SJCRH30 (cell line): ENCODE measurements at regions not wholly inside any gene's neighbourhood (a gene's known extent, or its start where the extent isn't known, plus 50 kb on each side); places are given as distances from the start of the nearest gene placed in this dataset.

Source experiments
- DNase-seq, 2 experiments: peaks; one replicate each; pipeline ENCODE4 v3.0.0-alpha.2; 2015 to 2020
- H3K27ac ChIP-seq: fragments of 250-450 bp; sonication (Bioruptor Pico); 2 replicates; pipeline ENCODE4 v1.5.1; 2020; ENCODE audit warnings: mild to moderate bottlenecking, moderate library complexity
- H3K27me3 ChIP-seq: fragments of 250-450 bp; sonication (Bioruptor Pico); 2 replicates; pipeline ENCODE4 v1.5.1; 2020; ENCODE audit warnings: mild to moderate bottlenecking, moderate library complexity
- H3K36me3 ChIP-seq: fragments of 250-450 bp; sonication (Bioruptor Pico); 2 replicates; pipeline ENCODE4 v1.5.1; 2020; ENCODE audit warnings: mild to moderate bottlenecking, moderate library complexity
- H3K4me1 ChIP-seq: fragments of 250-450 bp; sonication (Bioruptor Pico); 2 replicates; pipeline ENCODE4 v1.5.1; 2020; ENCODE audit warnings: mild to moderate bottlenecking, moderate library complexity
- H3K4me3 ChIP-seq: fragments of 250-450 bp; sonication (Bioruptor Pico); 2 replicates; pipeline ENCODE4 v1.5.1; 2020; ENCODE audit warnings: mild to moderate bottlenecking, moderate library complexity
- H3K9me3 ChIP-seq: fragments of 250-450 bp; sonication (Bioruptor Pico); replicated peaks from 2 replicates; pipeline ENCODE4 v1.5.1; 2020; ENCODE audit warnings: mild to moderate bottlenecking, moderate library complexity

DNA sequence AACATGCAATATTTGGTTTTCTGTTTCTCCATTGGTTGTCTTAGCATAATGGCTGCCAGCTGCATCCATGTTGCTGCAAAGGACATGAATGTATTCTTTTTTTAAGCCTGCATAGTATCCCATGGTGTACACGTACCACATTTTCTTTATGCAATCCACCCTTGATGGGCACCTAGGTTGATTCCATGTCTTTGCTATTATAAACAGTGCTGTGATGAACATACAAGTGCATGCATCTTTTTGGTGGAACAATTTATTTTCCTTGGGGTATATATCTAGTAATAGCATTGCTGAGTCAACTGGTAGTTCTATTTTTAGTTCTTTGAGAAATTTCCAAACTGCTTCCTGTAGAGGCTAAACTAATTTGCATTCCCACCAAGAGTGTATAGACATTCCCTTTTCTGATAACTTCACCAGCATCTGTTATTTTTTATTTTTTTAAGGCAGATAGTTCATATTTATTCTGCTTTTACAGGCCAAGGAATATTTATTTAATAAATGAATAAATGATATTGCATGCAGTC lies 62.4 kb upstream of the NPHP3 start:
- no peak overlapping the region for H3K4me3 ChIP-seq
- H3K27me3 ChIP-seq = no peaks in the 10 kb centered on the region
- DNase-seq = no peak
- H3K36me3 ChIP-seq = no peaks in the 10 kb centered on the region
- H3K9me3 ChIP-seq = no peaks in the 10 kb centered on the region
- peaks cover 53% of the 10 kb centered on the region for H3K4me1 ChIP-seq
- H3K27ac ChIP-seq = peak overlapping the region; percentile 34

DNA sequence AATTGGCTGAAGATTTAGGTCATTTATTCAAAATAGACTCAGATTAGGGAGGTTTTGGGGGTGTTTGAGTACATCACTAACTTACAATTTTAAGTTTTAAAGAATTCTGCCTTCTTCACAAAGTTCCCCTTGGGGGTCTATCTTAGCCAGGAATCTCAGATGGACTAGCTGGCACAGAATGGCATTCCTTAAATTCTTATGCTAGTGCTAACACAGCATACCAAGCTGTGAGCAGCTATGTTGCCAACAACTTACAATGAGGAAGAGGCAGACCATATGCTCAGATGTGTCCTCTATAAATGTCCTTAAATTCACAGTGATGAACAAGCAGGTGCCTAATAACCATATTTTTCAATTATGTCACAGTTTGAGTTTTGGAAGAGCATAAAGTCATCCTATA lies 60.9 kb upstream of the NPHP3 start:
- peaks cover 46% of the 10 kb centered on the region for H3K4me1 ChIP-seq
- H3K27me3 ChIP-seq = no peaks in the 10 kb centered on the region
- H3K9me3 ChIP-seq = no peaks in the 10 kb centered on the region
- H3K36me3 ChIP-seq = no peaks in the 10 kb centered on the region
- peak overlapping the region; percentile 38 for H3K27ac ChIP-seq
- peak; percentile 29 to 42 for DNase-seq
- H3K4me3 ChIP-seq = no peak overlapping the region

DNA sequence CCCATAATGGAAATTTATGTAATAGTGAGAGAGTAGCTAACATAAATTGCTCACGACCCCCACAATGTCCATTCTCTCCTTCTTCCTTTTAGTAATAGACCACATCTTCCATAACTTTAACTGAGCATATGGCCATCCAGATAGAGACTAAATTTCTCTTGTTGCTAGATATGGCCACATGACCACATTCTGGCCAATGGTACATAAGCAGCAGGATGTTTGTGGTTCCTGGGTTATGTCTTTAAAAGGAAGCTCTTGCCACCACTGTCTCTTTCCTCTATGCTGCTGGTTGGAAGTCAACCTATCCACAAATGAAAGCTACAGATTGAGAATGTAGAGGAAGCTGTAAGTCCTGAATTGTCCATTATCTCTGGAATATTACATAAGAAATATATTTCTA lies 59.7 kb upstream of the NPHP3 start:
- no peak for DNase-seq
- peaks cover 46% of the 10 kb centered on the region for H3K4me1 ChIP-seq
- H3K4me3 ChIP-seq = no peak overlapping the region
- H3K27me3 ChIP-seq = no peaks in the 10 kb centered on the region
- H3K9me3 ChIP-seq = no peaks in the 10 kb centered on the region
- no peak overlapping the region for H3K27ac ChIP-seq
- H3K36me3 ChIP-seq = no peaks in the 10 kb centered on the region

DNA sequence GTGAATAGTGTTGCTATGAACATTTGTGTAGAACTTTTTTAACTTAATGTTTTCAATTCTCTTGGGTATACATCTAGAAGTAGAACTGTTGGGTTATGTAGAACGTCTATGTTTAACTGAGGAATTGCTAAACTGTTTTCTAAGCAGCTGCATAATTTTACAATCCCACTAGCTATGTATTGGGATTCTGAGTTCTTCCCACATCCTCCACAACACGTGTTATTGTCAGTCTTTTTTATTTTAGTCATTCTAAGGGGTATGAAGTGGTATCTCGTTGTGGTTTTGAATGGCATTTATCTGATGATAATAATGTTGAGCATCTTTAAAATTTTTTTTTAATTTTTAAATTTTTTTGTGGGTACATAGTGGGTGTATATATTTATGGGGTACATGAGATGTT lies 55.0 kb upstream of the NPHP3 start:
- H3K4me3 ChIP-seq = no peak overlapping the region
- H3K9me3 ChIP-seq = no peaks in the 10 kb centered on the region
- H3K27me3 ChIP-seq = no peaks in the 10 kb centered on the region
- H3K4me1 ChIP-seq = peaks cover 27% of the 10 kb centered on the region
- peak in 1 of 2 experiments; percentile 65 for DNase-seq
- peak overlapping the region; percentile 41 for H3K27ac ChIP-seq
- H3K36me3 ChIP-seq = no peaks in the 10 kb centered on the region

DNA sequence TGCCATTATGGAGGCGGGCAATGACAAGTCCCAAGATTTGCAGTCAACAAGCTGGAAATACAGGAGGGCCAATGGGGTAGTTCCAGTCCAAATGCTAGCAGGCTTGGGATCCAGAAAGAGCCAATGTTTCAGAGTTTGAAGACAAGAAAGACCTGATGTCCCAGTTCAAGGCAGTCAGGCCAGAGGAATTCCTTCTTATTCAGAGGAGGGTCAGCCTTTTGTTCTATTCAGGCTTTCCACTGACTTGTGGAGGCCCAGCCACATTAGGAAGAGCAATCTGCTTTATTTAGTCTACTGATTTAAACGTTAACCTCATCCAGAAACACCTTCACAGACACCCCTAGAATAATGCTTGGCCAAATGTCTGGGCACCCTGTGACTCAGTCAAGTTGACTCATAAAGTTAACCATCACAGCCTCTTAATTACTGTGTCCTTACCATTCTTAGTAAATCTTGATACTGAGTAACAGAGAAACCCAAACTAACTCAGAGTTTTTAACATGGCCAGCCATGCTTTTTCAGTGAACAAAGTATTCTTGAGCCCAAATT lies 50.9 kb upstream of the NPHP3 start:
- no peak for DNase-seq
- Histone ChIP-seq H3K27ac (no peak overlapping the region; the same call in 1 of the 2 replicates), H3K4me3 (no peak overlapping the region), H3K36me3 (no peaks in the 10 kb centered on the region), H3K27me3 (no peaks in the 10 kb centered on the region), H3K4me1 (peaks cover 27% of the 10 kb centered on the region), H3K9me3 (no peaks in the 10 kb centered on the region)

DNA sequence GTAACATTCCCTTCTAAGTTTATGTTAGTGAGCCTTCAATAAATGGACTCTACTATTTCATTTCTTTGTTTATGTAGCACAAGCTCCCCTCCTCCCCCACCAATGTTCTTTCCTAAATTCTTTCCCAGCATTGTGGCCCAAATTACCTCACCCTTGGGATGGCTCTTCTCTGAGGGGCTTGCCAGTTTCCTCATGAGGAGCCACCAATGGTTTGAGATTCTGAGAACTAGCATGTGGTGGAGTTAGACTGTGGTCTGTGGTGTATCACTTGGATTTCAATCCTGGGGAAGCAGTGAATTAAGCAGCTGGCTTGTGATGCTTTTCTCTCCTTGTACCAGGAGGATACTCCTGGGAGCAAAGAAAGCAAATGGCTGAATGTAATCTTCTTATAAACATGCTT lies 50.0 kb upstream of the NPHP3 start:
- H3K4me3 ChIP-seq = no peak overlapping the region
- no peak overlapping the region; the same call in 1 of the 2 replicates for H3K27ac ChIP-seq
- no peaks in the 10 kb centered on the region for H3K36me3 ChIP-seq
- peaks cover 20% of the 10 kb centered on the region for H3K4me1 ChIP-seq
- H3K27me3 ChIP-seq = no peaks in the 10 kb centered on the region
- peak in 1 of 2 experiments; percentile 32 for DNase-seq
- no peaks in the 10 kb centered on the region; the same call in 1 of the 2 replicates for H3K9me3 ChIP-seq
